Trophoblast cell (in vitro differentiated cells and primary cell): ENCODE measurements at regions not wholly inside any gene's neighbourhood (a gene's known extent, or its start where the extent isn't known, plus 50 kb on each side); places are given as distances from the start of the nearest gene placed in this dataset.

Experiments used
- DNase-seq, 2 donors: peaks; one replicate each; pipeline ENCODE4 v3.0.0-alpha.2; 2016
- H2AFZ ChIP-seq: 2 replicates; pipeline ENCODE4 v1.6.1; 2013; ENCODE audit warnings: low read length, moderate library complexity, mild to moderate bottlenecking; ENCODE audit not compliant: insufficient read depth, poor library complexity
- H2AK5ac ChIP-seq: 2 replicates; pipeline ENCODE4 v1.6.1; 2013; ENCODE audit warnings: mild to moderate bottlenecking, low read length
- H2BK120ac ChIP-seq: 2 replicates; pipeline ENCODE4 v1.6.1; 2013; ENCODE audit warnings: low read length, mild to moderate bottlenecking, moderate library complexity; ENCODE audit not compliant: insufficient read depth, poor library complexity
- H2BK12ac ChIP-seq: 2 replicates; pipeline ENCODE4 v1.6.1; 2013; ENCODE audit warnings: mild to moderate bottlenecking, low read length, moderate library complexity
- H2BK5ac ChIP-seq: 2 replicates; pipeline ENCODE4 v1.6.1; 2013; ENCODE audit warnings: low read length, low read depth, moderate library complexity, mild to moderate bottlenecking; ENCODE audit not compliant: poor library complexity
- H3K14ac ChIP-seq: 2 replicates; pipeline ENCODE4 v1.6.1; 2013; ENCODE audit warnings: mild to moderate bottlenecking, low read length
- H3K18ac ChIP-seq: 2 replicates; pipeline ENCODE4 v1.6.1; 2013; ENCODE audit warnings: mild to moderate bottlenecking, low read length
- H3K23ac ChIP-seq: 2 replicates; pipeline ENCODE4 v1.6.1; 2013; ENCODE audit warnings: low read length
- H3K27ac ChIP-seq: 2 replicates; pipeline ENCODE4 v1.5.1; 2013; ENCODE audit warnings: low read depth, mild to moderate bottlenecking, inconsistent platforms, low read length, moderate library complexity
- H3K27me3 ChIP-seq: 2 replicates; pipeline ENCODE4 v1.6.1; 2013; ENCODE audit warnings: inconsistent platforms, mild to moderate bottlenecking, low read length, moderate library complexity; ENCODE audit not compliant: insufficient read depth
- H3K36me3 ChIP-seq, 2 experiments: 1 replicate in 1 of 2; 2 replicates in 1 of 2; pipeline ENCODE4 v1.6.1; 2013; ENCODE audit warnings: low read length in 2 of 2, mild to moderate bottlenecking in 2 of 2, moderate library complexity in 1 of 2; ENCODE audit not compliant: insufficient read depth in 2 of 2, control insufficient read depth in 1 of 2
- H3K4ac ChIP-seq: 2 replicates; pipeline ENCODE4 v1.6.1; 2013; ENCODE audit warnings: low read depth, mild to moderate bottlenecking, low read length, moderate library complexity
- H3K4me1 ChIP-seq, 2 experiments: 1 replicate in 1 of 2; 2 replicates in 1 of 2; pipeline ENCODE4 v1.6.1; 2013; ENCODE audit warnings: low read length in 2 of 2, mild to moderate bottlenecking in 2 of 2, moderate library complexity in 1 of 2; ENCODE audit not compliant: insufficient read depth in 2 of 2, control insufficient read depth in 1 of 2
- H3K4me2 ChIP-seq: 2 replicates; pipeline ENCODE4 v1.6.1; 2013; ENCODE audit warnings: inconsistent platforms, mild to moderate bottlenecking, low read length, moderate library complexity
- H3K4me3 ChIP-seq: 2 replicates; pipeline ENCODE4 v1.5.1; 2013; ENCODE audit warnings: mild to moderate bottlenecking, low read depth, low read length, inconsistent platforms
- H3K79me1 ChIP-seq: one replicate; pipeline ENCODE4 v1.6.1; 2013; ENCODE audit warnings: low read length
- H3K79me2 ChIP-seq: 2 replicates; pipeline ENCODE4 v1.6.1; 2013; ENCODE audit warnings: low read length, mild to moderate bottlenecking; ENCODE audit not compliant: control insufficient read depth, insufficient read depth, poor library complexity
- H3K9ac ChIP-seq: 2 replicates; pipeline ENCODE4 v1.6.1; 2013; ENCODE audit warnings: mild to moderate bottlenecking, low read length
- H3K9me3 ChIP-seq: 2 replicates; pipeline ENCODE4 v1.6.1; 2013; ENCODE audit warnings: low read depth, mild to moderate bottlenecking, control low read depth, inconsistent platforms, low read length; ENCODE audit not compliant: insufficient read depth
- H4K12ac ChIP-seq: 2 replicates; pipeline ENCODE4 v1.6.1; 2013; ENCODE audit warnings: low read depth, mild to moderate bottlenecking, low read length, moderate library complexity
- H4K8ac ChIP-seq: 2 replicates; pipeline ENCODE4 v1.6.1; 2013; ENCODE audit warnings: low read depth, mild to moderate bottlenecking, low read length, moderate library complexity
- H4K91ac ChIP-seq: one replicate; pipeline ENCODE4 v1.6.1; 2013; ENCODE audit warnings: low read depth, mild to moderate bottlenecking, low read length, moderate library complexity
- WGBS: extraction: QIAGEN DNeasy Blood & Tissue Kit; methylation state at CpG from one replicate; pipeline ENCODE4 v1.1.7; 2013; ENCODE audit warnings: missing lambda C conversion rate; ENCODE audit not compliant: insufficient read length, insufficient coverage; ENCODE audit errors: extremely low coverage; 5-methylcytosine and 5-hydroxymethylcytosine counted together

GRCh38 chr13:107124129-107124718 lies 556.3 kb upstream of the ARGLU1 start:
- no peaks in the 10 kb centered on the region for H3K36me3 ChIP-seq

DNA sequence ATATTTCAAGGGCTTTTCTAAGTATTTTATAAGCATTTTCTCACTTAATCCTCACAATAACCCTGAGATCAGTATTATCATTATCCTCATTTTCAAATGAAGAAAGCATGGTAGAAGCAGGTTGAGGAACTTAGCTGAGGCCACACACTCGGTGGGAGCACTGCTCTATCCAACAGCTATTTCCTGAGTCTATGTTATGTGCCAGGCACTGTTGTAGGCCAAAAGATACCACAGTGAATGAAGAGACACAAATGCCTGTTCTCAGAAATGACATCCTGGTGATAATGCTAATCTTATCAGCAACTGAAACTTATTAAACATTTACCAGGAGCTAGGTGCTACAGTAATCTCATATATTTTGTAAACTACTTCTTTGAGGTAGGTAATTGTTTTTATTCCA lies 553.9 kb upstream of the ARGLU1 start:
- Histone ChIP-seq H3K36me3 (no peaks in the 10 kb centered on the region), H4K8ac (no peak overlapping the region), H3K27ac (no peak overlapping the region), H4K12ac (no peak overlapping the region), H2BK5ac (no peak overlapping the region), H3K4me1 (peaks cover 3 to 5% of the 10 kb centered on the region in 2 experiments), H3K9me3 (no peaks in the 10 kb centered on the region), H2AFZ (no peak overlapping the region), H2AK5ac (no peak overlapping the region), H3K79me2 (no peaks in the 10 kb centered on the region), H2BK120ac (no peak overlapping the region), H3K14ac (no peak overlapping the region), H3K27me3 (no peaks in the 10 kb centered on the region), H3K9ac (no peak overlapping the region), H3K23ac (no peak overlapping the region), H3K4ac (no peak overlapping the region), H3K18ac (no peak overlapping the region), H3K79me1 (no peaks in the 10 kb centered on the region), H4K91ac (no peak overlapping the region), H2BK12ac (no peak overlapping the region), H3K4me2 (no peak overlapping the region), H3K4me3 (no peak overlapping the region)
- no peak for DNase-seq
- WGBS, result no CpG with 5 or more reads among the region's 1 CpG

More at GRCh38 chr13:107124129-107124718, 556.3 kb upstream of the ARGLU1 start:
- no peak overlapping the region for H3K23ac ChIP-seq
- H2BK5ac ChIP-seq, result no peak overlapping the region
- H3K14ac ChIP-seq, result no peak overlapping the region
- H2BK12ac ChIP-seq, result no peak overlapping the region
- no peaks in the 10 kb centered on the region for H3K79me1 ChIP-seq
- H3K18ac ChIP-seq, result no peak overlapping the region
- peak in 1 of 2 donors; percentile 72 for DNase-seq
- no CpG with 5 or more reads among the region's 2 CpGs for WGBS
- no peak overlapping the region for H2AFZ ChIP-seq
- H3K27me3 ChIP-seq, result no peaks in the 10 kb centered on the region
- no peak overlapping the region for H3K4me2 ChIP-seq
- no peak overlapping the region for H4K8ac ChIP-seq
- no peaks in the 10 kb centered on the region for H3K79me2 ChIP-seq
- no peak overlapping the region for H3K27ac ChIP-seq
- H2BK120ac ChIP-seq, result no peak overlapping the region
- H3K4me3 ChIP-seq, result no peak overlapping the region
- peaks cover 2% of the 10 kb centered on the region for H3K9me3 ChIP-seq
- no peak overlapping the region for H3K4ac ChIP-seq
- no peak overlapping the region for H3K9ac ChIP-seq
- H2AK5ac ChIP-seq, result no peak overlapping the region
- no peak overlapping the region for H4K91ac ChIP-seq
- H3K4me1 ChIP-seq, result no peaks in the 10 kb centered on the region
- no peak overlapping the region for H4K12ac ChIP-seq

- Histone ChIP-seq H3K27ac (no peak overlapping the region), H3K14ac (no peak overlapping the region), H2AK5ac (no peak overlapping the region), H3K79me1 (no peaks in the 10 kb centered on the region), H3K9ac (no peak overlapping the region), H2BK120ac (no peak overlapping the region), H2BK5ac (no peak overlapping the region), H3K4me2 (no peak overlapping the region), H3K18ac (no peak overlapping the region), H3K4me3 (no peak overlapping the region), H3K27me3 (no peaks in the 10 kb centered on the region), H2BK12ac (no peak overlapping the region), H2AFZ (no peak overlapping the region), H4K91ac (no peak overlapping the region), H4K8ac (no peak overlapping the region), H3K4me1 (peaks cover 3 to 5% of the 10 kb centered on the region in 2 experiments), H3K9me3 (no peaks in the 10 kb centered on the region), H3K36me3 (no peaks in the 10 kb centered on the region), H4K12ac (no peak overlapping the region), H3K4ac (no peak overlapping the region), H3K79me2 (no peaks in the 10 kb centered on the region), H3K23ac (no peak overlapping the region)
- WGBS, result no CpG with 5 or more reads among the region's 7 CpGs
- no peak for DNase-seq
Measured at GRCh38 chr13:107119989-107120881, 552.3 kb upstream of the ARGLU1 start.

- no peak overlapping the region for H4K91ac ChIP-seq
- H3K23ac ChIP-seq, result no peak overlapping the region
- H3K79me2 ChIP-seq, result no peaks in the 10 kb centered on the region
- no peaks in the 10 kb centered on the region for H3K9me3 ChIP-seq
- no peak overlapping the region for H3K4me2 ChIP-seq
- no peaks in the 10 kb centered on the region for H3K79me1 ChIP-seq
- H3K4me3 ChIP-seq, result no peak overlapping the region
- no peak overlapping the region for H2AK5ac ChIP-seq
- no peak overlapping the region for H3K4ac ChIP-seq
- H3K14ac ChIP-seq, result no peak overlapping the region
- no peak overlapping the region for H2BK5ac ChIP-seq
- H3K27ac ChIP-seq, result no peak overlapping the region
- H4K12ac ChIP-seq, result no peak overlapping the region
- H2BK12ac ChIP-seq, result no peak overlapping the region
- H4K8ac ChIP-seq, result no peak overlapping the region
- no peaks in the 10 kb centered on the region for H3K36me3 ChIP-seq
- no peak overlapping the region for H3K18ac ChIP-seq
- no peaks in the 10 kb centered on the region for H3K27me3 ChIP-seq
- no CpG with 5 or more reads among the region's 5 CpGs for WGBS
- H2BK120ac ChIP-seq, result no peak overlapping the region
- no peak overlapping the region for H3K9ac ChIP-seq
- peaks cover 3 to 5% of the 10 kb centered on the region in 2 experiments for H3K4me1 ChIP-seq
- DNase-seq, result no peak
- no peak overlapping the region for H2AFZ ChIP-seq
Measured at GRCh38 chr13:107118506-107118905, 550.6 kb upstream of the ARGLU1 start.
